Right lobe of liver (tissue), 4 donors: ENCODE measurements at regions not wholly inside any gene's neighbourhood (a gene's known extent, or its start where the extent isn't known, plus 50 kb on each side); places are given as distances from the start of the nearest gene placed in this dataset.

Experiments used
- POLR2A ChIP-seq: fragments of 450-650 bp; IDR thresholded peaks from one replicate; pipeline ENCODE4 v1.6.1; 2017; ENCODE audit warnings: antibody characterized with exemption, mild to moderate bottlenecking
- TF ChIP-seq, protein P1 (sequence below), 4 donors: fragments of 200-600 bp in 3 of 4; fragments of 450-650 bp in 1 of 4; IDR thresholded peaks; one replicate each; pipeline versions ENCODE4 v1.5.1 to v1.8.0; 2016 to 2022; ENCODE audit warnings: antibody characterized with exemption in 4 of 4, mild to moderate bottlenecking in 2 of 4
- donor health status: DM: no; HTN: no; CAD: no.
- donor health status: DM: no; HTN: no; CAD: no.
- donor health status: DM: no; HTN: yes; CAD: no.

DNA sequence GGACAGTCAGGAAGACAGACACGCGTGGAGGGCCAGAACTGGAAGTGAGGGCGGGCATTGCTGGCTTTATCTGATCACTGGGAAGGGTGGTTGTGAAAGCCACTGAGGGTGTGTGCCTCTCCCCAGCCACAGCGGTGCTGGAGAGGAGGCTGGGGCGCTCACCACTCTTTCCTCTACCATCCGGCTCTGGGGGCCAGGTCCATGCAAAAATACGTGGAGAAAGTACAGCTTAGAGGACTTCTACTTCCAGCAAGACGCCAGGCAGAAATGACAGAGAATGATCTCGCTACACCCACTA, 148.8 kb upstream of the RPS6KA2 start:
- TF ChIP-seq, protein P1, sequence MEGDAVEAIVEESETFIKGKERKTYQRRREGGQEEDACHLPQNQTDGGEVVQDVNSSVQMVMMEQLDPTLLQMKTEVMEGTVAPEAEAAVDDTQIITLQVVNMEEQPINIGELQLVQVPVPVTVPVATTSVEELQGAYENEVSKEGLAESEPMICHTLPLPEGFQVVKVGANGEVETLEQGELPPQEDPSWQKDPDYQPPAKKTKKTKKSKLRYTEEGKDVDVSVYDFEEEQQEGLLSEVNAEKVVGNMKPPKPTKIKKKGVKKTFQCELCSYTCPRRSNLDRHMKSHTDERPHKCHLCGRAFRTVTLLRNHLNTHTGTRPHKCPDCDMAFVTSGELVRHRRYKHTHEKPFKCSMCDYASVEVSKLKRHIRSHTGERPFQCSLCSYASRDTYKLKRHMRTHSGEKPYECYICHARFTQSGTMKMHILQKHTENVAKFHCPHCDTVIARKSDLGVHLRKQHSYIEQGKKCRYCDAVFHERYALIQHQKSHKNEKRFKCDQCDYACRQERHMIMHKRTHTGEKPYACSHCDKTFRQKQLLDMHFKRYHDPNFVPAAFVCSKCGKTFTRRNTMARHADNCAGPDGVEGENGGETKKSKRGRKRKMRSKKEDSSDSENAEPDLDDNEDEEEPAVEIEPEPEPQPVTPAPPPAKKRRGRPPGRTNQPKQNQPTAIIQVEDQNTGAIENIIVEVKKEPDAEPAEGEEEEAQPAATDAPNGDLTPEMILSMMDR (IDR thresholded peaks at IDR 0.05) = no peak
- TF ChIP-seq POLR2A = no peak
